Hypothalamus (tissue), 51 donors: ENCODE measurements at regions not wholly inside any gene's neighbourhood (a gene's known extent, or its start where the extent isn't known, plus 50 kb on each side); places are given as distances from the start of the nearest gene placed in this dataset.

Source experiments
- DNase-seq, 51 donors: peaks; one replicate each; lab custom pipeline; 2025; lab: John Stamatoyannopoulos, UW

DNA sequence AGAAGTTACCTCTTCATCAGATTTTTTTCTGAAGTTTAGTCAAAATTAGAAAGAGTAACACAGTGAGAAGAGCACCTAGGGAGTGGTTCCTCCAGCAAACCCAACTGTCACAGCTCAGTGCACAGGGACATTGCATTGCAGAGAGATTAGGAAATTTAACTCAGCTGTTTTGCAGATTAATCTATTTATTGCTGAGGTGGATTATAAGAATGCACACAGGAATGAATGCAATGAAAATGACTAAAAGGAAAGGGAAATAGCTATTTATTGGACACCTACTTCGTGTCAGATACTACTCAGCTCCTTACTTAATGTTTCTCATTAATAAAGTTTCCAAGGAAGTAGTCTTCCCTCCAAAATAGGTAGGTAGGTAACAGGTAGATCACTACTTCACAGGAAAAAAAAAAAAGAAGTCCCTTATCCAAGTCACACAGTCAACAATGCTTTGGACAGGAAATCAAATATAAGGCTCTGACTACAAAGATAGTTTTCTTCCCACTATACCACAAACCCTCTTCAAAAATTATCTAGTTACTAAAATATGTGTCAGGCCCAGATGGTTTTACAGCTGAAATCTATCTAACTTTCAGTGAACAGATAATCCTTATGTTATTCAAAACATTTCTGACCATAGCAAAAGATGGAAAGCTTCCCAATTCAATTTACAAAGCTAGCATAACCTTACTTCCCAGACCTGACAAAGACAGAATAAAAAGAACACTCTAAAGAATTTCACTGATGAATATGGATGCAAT, 442.2 kb upstream of the MPDZ start:
- DNase-seq, result no peak

DNA sequence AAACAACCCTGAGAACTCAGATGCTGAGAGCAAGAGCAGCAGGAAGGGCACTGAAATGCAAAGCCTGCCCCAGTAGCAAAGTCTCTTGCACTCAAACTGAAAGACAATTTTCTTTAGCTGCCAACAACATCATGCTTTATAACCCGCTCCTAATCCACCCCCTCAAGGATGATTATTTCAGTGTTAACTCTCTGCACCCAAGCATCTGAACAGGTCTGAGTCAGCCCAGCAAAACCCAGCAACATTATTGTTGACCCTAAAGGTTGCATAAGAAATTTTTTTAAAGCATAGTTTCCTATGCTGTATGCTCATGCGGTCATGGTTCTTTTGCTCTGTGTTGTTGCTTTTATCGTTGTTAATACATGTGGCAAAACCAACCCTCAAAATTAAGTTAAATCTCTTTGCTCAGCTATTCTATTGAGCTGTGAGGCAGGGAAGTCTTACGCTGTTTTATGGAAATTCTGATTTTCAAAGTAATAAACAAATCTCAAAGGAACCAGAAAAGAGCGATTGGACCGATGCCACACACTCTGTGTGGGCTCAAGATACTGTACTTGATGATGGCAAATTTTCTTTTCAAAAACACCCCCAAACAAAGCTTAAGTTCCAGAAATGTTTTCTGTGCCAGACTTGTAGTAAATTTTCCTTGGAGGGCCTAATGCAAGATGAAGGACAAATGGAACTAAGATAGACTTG, 440.6 kb upstream of the MPDZ start:
- no peak for DNase-seq

DNA sequence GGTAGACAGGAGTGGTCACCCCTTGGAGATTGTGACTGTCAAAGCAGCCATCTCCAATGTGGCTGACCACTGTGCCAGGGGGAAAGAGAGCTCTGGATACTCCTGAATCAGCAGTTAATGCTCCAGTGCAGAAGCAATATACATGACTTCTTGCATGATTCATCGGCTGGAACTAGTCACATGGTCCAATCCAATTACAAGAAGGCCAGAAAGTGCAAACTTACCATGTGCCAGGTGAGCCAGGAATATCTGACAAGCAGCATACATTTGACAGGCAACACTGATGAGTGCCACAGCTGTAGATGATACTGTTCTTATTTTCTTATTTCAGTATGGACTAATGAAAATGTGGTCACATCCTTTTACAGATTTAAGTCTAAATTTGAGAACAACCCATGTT, 440.0 kb upstream of the MPDZ start:
- no peak for DNase-seq

DNA sequence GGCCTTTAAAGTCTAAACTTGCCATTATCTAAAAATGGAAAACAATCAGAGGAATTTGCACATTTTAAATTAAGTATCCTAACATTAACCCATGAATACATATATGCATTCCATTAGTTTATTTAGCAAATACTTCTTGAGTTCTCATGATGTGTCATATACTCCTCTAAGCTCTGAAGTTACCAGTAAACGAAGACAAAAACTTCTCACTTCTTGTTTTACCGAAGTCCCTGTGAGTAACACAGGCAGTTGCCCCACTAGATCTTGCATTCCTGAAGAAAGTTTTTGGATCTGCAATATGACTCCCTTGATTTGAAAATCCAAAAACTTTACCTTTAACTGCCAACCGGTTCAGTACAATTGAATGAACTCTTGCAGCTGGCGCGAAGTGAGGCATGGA, 439.0 kb upstream of the MPDZ start:
- no peak for DNase-seq

DNA sequence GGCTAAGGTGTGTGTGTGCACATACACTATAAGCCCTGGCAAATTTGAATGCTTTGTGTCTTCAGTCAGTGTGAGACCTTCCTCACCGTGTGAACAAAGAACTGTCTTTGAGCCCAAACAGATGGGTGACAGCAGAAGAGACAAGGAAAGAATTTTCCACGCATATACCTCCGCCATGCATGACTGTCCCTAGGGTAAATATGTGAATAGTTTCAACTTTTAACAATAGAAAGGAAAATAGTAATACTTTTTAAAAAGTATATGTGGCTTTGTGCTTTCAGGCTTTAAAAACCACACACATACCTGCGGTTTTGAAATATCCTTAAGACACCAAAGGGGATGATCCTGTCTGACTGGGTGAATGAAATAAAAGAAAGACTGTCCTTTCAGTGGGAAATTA, 438.6 kb upstream of the MPDZ start:
- DNase-seq, result no peak

DNA sequence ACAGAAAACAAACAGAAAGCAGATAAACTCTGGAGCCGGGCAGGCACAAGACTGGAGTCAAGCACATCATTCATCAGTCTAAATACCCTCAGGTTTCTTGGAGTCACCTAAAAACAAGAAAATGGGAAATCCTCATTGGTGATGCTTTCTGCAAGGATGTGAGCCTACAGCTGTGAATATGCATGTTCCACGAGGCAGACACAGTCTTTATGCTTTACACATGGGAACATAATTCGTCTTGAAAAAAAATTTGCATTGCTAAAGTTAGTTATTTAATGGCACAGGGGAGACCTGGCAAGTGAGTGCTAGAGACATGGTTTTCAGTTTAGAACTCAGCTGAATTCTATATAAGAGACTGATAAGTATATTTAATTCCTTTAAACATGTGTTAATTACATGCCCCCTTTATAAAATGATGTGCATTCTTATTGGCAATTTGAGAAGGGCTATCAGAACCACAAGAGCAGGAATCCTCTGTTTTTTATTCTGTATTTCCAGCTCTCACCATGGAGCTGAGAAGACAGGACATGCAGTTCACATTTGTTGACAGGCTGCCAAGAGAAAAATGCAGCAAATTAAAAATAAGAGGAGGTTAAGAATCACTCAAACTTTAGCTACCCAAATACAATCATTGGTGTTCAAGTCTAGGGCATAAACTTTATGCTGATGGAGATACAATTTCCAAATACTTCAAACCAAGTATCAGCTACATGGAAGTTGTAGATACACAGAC, 438.0 kb upstream of the MPDZ start:
- DNase-seq, result no peak

DNA sequence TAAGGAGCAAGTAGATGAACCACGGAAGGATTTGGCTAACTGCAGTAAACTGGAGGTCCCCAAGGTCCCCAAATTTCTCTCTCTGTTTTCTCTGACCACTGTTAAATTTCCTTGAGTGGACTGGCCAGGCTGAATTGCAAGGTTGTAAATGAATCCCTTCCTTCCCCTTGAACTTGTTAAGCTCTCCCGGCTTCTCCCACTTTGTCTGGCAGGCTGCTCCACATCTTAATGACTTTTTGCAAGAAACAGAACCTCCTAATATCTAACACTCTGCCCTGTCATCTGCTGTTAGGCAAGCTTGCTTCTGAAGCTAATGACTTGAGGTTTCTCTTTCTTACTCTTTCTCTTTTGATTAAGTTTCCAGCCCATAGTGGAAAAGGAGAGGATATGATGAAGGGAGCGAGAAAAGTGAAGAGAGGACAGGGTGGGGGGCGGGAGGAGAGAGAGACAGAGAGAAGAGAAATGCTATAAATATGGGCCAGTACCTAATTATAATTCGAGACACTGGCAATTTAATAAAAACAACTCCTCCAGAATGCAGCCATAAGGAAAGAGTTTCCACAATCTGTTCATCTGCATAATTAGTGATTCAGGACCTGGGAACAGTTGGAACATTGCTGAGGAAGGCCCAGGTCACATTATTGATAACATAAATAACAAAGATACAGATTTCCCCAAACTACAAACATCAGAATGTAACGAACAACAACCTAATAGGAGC, 437.3 kb upstream of the MPDZ start:
- DNase-seq, result no peak

DNA sequence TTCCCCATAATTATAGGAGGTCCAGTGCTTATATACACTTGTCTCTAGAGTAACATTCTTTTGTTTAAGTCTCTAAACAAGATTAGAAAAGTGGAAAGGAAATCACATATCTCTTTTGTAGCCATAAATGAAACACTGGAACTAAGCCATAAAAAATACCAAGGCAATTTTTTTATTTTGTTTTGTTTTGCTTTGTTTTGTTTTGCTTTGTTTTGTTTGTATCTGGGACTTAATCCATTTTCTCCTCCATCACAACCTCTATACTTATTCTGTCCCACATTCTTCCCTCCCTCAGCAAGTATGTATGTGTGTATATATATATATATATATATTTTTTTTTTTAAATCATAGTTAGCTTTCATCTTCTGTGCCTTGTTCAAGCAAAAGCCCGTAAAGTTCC, 436.6 kb upstream of the MPDZ start:
- DNase-seq, result no peak

DNA sequence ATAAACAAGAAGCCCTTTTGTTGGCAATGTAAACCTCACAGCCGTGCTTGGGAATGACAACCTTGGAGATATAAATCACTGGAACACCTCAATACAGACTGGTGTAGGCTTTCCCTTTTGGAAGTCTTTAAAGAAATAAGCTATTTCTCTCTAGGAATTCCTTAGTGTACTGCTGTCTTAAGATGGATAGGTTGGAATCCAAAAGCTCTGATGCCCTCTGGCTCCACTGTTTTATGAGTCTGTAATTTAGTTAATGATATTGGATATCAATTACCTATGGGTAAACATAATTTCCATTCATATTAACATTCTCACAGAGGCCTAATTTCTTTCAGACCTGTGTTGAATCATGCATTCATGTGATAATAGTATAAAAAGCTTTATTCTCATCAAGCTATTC, 435.9 kb upstream of the MPDZ start:
- no peak for DNase-seq

DNA sequence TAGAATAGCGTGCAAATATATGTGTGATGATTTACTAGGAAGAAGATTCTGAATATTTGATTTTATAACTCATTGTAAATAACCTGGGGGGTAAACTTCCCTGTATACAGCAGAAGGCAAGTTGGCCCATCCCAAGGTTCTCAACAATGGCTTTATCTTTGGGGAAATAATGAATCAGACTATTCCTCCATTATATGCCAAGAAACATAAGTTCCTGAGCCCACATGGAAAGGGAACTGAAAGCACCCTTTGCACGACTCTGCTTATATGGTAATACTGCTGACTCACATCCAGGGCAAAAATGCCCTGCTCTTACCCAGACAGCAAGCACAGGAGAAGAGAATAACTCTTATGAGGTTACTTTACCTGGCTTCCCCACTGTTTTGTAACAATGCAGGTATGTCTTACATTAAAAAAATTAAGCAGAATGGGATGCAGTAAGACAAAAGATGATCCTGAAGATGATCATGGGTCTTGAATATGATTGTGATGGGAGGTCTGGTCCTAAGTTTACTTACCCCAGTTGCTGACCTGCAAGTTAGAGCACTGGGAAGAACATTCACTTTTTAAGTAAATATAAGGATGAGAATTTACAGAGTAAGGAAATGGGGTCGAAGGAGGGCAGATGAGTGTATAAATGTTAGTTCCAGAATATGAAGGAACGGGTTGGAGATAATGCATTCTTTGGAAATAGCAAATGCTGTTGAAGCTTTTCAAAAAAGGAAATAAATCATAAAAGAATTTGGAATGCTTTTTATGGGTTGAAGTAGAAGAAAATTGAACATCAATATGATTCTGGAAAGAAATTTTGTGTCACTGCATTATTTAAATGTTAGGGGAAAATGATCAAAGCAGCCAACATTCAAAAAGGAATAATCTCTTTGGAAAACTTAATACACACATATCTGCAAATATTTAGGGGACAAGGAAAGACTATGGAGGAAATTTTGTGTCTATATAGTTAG, 428.4 kb upstream of the MPDZ start:
- DNase-seq, result no peak

DNA sequence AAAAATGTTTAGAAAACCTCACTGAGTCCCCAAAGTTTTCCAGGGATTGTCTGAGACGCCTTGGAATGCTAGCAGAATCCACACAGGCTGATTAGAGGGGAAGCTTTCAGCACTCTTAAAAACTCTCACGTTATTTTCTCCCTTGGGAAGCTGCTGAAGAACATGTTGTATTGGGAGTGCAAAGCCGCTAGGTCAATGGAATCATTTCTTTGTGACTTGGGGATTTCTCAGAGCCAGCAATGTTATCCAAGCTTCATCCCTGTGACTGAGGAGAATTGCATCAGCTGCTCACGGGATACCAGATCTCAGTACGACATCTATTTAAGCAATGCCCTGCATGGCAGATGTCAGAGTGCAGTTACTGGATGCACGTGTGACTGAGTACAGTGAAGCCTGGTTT, 426.4 kb upstream of the MPDZ start:
- no peak for DNase-seq

DNA sequence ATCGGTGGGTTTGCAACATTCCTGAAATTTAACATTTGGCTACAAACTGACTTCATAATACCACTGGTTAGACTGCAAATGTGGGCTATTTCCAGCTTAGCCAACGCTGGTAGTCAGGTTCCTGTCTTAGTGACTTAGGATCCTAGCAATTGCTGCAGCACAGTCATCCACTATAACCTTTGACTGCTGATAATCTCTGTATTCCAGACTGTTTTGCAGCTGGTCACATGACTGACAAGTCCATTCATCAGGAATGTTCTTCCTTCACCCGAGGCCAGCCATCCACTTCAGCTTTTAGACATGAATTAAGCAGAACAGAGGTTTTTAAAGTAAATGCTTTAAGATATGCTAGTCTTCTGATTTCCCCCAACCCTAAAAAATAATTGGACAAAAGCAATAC, 425.9 kb upstream of the MPDZ start:
- DNase-seq, result no peak

DNA sequence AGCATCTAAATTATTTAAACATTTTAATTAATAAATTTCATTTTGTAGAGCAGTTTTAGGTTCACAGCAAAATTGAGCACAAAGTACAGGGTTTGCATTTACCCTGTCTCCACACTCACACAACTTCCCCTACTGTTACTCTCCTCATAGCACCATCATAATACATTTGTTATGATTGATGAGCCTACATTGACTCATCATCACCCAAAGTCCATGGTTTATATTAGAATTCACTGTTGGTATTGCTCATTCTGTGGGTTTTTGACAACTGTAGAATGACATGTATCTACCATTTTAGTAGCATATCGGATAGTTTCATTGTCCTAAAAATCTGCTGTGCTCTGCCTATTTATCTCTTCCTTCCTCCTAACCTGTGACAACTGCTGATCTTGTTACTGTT, 411.1 kb upstream of the MPDZ start:
- no peak for DNase-seq

DNA sequence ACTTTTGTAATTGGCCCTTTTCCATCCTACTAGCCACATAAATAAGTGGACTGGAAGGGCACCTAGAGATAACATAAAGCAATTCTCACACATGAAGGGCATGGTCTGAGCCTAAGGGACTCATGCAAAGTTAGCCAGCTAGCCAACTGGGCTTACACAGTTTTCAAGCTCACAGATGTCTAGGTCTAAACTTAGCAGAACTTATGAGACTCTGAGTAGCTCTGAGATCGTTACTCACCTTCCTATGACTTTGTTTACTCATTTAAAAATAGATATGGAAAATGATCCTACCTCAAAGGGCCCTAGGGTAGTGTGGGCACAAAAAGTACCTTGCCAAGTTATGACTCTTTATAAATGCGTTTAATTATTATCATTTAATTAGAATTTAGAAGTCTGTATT, 410.4 kb upstream of the MPDZ start:
- no peak for DNase-seq

DNA sequence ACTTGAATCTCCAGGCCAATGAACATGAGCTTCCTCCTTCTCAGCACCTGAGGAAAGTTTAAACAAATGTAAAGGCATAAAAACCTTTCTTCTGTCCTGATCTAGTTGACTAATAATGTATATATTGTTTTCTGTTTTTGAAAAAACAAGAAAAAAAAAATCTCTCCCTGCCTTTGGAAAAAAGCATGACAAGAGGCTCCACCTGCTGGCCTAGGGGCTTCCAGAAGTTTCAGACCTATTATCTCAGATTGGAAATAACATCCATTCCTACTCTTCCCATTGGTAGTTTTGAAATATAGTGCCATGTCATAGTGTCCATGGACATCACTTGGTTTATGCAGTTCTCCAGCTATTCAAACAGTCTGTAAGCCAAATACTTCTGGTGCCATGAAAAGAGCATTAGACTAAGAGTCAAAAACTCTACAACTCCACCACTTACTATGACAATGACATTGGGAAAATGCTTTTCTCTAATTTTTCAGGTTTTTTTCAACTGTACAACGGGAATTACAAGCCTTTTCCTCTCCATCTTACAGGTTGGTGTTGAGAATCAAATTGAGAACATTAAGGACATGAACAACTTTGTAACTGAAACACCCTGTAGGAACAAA, 409.6 kb upstream of the MPDZ start:
- DNase-seq, result peak in 13 of 51 donors; percentile 1 to 50 (median 4)

DNA sequence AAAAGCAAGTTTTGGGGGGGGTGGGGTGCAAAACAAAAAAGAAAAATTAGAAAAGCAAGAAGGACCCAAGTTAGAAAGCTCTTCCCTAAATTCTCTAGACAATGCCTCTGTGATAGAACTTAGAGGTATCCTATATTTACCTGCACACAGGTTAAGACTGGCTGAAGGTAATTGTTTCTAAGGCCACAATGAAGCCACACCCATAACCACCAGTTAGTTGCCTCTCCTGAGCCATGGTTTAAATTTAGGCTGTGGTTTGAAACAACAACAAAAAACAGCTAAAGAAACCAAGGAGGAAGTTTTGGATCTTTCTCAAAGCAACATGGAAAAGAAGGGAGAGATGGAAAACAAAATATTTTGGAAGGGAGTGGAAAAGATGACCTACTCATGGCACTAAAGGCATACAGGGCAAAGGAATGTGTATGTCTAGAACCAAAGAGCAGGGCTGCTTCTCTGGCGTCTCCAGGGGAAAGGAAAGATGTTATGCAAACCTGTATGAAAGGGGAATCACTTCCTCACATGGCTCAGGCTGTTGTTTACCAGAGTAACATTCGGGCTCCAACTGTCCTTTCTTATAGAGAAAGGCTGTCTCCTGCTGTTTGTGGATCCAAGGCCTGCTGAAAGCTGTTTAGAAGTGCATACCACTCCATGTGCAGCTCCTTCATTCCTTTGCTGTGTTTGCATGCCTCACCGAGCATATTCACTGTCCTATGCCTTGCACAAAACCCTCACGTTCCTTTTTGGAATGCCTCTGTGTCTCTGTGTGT, 408.9 kb upstream of the MPDZ start:
- DNase-seq, result peak in 1 of 51 donors; percentile 2

DNA sequence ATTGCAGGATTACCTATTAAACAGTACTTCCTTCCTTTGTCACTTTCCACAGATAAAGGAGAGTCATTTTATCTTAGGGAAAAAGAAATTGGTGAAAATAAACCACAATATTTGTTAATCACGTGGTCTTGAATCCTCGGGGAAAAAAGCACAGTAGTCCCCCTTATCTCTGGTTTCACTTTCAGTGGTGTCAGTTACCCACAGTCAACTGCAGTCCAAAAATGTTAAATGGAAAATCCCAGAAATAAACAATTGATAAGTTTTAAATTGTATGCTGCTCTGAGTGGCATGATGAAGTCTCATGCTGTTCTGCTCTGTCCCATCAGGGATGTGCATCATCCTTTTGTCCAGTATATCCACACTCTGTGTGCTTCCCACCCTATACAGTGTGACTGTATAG, 405.2 kb upstream of the MPDZ start:
- no peak for DNase-seq

DNA sequence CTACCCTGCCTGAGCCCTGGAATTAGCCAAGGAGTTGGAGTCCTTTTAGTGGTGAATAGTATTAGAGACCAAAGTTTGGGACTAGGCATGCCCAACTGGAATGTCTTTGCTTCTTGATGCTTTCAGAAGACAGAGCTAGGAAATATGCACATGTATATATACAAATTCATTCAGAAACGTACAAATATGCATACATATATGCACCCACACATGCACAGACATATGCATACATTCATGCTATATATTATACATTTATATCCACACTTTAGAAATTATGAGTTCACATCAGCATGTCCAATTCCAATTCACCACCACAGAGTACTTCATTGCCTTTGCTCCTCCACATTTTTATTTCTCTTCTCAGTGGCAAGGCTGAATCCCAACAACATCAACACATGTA, 398.3 kb upstream of the MPDZ start:
- no peak for DNase-seq

DNA sequence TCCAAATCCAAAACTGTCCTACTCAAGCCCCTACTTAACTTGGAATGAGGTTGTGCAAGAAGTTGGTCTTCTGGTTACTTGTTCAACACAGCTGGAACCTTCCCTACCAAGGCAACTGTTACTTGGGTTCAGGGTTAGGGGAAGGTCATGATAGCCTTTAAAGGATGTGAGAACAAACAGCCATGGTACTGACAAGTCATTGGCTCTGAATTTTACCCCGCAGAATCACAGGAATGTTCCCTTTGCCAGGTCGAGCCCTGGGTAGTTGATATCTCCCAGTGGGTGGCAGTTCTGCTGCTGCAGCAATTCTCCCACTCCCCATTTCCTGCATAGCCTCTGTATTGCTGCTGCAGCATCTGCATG, 396.1 kb upstream of the MPDZ start:
- DNase-seq, result no peak
